Activated naive CD4-positive, alpha-beta T cell treated with anti-CD3 and anti-CD28 coated beads, Interleukin-2, amount 50 U/mL, for 16 hours (primary cell): ENCODE measurements at regions not wholly inside any gene's neighbourhood (a gene's known extent, or its start where the extent isn't known, plus 50 kb on each side); places are given as distances from the start of the nearest gene placed in this dataset.

ENCODE experiments used
- DNase-seq: peaks from one replicate; pipeline ENCODE4 v3.0.0-alpha.2; 2020

DNA sequence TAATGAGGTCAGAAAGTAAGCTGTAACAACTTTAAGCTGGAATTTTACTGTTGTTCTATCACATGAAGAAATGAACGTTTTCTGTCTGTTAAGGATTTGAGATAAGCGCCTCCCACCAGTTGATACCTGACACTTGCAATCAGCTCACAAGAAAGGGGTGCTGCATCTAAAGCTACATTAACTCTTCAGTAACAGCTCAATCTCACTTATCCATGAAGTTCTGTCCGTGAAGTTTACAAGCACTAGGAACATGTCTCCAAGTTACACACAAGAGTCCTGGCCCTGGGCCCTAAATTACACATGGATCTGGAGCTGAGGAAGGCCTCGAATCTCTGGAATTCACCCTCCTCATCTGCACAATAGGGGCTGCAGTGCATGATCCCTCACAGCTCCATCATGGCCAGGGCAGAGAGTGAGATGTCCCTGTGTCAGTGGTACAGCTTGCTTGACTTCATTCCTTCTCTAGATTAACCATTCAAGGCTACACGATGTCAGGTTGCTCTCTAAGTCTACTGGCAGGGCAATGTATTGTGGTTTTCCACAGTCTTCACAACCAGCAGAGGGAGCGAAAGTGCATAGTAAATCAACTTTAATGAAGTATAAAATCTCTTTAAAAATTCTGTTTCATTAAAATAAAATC is 182.4 kb upstream of the MCHR2 start:
- DNase-seq = no peak

DNA sequence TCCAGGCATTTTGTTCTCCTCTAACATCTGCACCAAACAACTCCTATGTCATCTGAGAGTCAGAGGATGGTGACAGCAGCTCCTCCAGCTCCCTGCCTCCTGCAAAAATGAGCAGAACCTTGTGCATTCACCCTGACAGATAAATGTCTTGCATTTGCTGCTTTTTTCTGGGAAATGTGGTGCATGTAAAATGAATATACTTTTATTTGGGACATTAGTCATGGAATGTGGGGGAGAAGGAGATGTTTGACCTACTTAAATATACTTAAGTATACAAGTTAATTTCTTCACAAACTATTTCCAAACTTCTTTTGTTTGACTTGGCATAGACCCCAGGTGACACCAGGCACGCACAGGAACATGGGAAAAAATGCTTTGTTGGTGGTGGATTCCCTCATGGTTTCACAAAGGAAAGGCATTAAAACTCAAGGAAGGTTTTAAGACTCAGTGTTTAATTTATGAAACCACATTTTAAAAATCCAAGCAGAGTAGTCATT is 181.8 kb upstream of the MCHR2 start:
- DNase-seq = no peak

DNA sequence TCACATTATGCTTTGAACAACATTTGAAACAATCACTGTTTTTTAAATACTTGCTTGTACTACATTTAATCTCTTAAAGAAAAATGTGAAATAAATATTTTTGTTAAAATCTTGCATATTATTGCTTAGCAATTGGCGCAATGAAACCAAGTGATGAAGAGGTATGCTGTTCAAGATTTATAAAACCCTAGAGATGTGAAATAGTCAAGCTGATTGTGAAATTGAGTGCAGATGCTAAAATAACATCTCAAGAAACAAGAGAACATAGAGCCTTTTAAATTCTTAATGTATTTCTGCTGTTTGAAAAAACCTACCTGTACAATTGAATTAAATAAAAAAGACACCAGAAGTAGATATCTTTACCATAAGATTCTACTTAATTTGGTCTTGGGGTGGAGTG is 179.2 kb upstream of the MCHR2 start:
- DNase-seq = no peak

DNA sequence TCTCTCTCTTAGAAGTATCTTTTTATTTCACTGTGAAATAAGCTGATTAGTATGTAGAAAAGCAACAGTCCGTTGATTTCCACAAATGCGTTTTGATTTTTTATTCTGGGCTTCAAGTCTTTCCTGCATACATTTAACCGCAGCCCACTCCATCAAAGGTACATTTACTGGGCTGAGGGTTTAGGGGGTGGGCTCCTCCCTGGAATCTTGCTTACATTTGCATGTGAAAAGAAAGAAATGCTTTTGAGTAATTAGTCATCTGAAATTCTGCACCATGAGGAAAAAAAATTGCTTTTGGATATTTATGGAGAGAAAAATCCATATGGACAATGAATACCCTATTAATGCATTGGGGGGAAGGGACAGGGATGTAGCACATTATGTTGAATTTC is 178.3 kb upstream of the MCHR2 start:
- DNase-seq = no peak

DNA sequence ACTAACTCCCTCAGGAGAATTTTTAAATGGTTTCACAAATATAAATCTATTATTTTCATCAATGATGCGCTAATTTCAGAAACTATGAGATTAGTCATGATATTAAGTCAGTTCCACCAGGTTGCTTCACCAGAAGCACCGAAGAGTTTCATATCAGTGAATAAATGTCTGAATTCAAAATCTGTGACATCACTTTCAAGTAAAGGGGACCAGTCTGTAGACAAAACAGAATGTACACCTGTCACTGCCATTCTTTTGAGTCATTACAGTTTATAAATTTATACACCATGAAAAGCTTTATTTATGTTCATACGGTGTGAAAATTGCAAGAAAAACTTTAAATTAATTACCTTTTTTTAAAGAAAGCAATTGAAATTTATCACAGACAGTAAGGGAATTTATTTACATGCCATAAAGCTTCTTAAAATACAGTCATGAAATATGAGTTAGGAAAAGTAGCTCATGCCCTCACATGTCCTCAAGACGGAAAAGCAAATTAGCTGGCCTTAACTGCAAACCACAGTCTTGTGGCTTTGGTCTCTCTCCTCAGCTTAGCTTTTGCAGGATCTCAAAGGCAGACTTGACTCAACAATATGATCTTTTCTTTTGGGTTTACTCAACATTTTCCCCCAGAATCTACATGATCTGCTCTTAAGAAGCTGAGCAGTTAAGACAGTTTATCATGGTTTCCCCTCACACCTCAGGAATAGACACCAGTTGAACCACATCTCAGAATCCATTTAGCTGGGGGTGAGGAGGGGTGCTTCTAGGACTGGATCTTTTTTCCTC is 177.7 kb upstream of the MCHR2 start:
- DNase-seq = no peak

DNA sequence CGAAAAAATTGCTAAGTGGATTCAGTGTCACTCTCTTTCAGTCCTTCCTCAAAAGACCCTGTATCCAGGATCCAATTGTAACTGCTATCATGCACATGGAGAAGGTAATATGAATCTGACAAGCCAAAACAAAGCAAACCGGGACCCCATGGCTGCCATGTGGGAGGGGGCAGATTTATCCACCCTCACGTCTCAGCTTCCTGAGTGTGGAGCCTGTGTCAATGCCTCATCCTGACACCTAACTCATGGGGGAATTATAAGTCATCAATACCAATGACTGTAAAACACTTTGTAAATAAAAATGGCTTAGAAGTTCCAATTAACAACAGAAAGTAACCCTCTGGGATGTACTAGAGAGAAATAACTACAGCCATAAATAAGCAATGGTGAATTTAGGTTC is 174.1 kb upstream of the MCHR2 start:
- no peak for DNase-seq

DNA sequence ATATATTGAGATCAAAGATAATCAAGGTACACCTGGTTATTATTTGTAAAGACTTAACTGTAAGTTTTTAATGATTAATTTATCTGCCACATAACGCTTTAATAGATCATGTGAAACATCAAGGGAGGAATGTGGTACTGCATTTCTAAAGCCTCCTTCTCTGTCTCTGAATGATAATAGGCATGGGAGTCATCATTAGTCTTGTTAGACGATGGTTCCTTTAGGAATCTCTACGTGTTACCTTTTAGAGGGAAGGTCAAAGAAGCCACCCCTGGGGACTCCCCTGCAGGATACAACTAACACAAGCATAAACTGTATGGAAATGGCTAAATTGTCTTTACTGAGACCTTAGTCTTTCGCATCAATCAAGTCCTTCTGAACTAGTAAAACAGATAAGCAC is 173.6 kb upstream of the MCHR2 start:
- DNase-seq = no peak

DNA sequence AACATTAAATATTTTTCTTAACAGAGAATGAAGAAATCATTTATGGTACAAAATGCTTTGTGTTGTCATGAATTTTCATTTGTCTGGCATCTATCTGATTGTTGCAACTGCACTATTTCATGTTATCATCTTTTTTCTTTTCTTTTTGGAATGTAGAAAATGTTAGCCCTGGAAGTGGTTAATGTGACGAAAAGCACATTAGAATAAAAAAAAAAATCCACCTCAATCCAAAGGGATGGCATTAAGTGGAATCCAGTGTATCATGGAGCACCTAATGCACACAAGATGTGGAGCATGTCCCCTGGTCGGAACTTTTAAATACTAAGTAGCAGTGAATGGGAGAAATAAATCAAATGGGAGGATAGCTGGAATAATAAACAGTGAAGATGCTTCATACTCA is 172.9 kb upstream of the MCHR2 start:
- DNase-seq = no peak

DNA sequence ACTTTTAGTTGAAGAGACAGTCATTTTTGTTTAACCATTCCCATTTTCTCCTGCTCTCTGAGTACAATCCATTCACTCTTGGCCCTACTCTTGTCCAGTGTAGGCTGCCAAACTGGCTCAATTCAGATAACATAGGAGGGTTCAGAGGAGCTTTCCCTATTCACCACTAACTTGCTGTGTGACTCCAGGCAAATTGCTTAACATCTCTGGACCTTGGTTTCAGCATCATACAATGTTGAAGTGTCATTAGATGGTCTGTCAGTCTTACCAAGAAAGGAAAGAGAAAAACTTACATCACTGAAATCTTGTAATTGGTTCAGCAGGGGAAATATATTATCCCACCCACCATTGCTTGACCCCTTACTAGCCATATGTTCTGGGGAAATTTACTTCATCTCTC is 171.4 kb upstream of the MCHR2 start:
- no peak for DNase-seq

DNA sequence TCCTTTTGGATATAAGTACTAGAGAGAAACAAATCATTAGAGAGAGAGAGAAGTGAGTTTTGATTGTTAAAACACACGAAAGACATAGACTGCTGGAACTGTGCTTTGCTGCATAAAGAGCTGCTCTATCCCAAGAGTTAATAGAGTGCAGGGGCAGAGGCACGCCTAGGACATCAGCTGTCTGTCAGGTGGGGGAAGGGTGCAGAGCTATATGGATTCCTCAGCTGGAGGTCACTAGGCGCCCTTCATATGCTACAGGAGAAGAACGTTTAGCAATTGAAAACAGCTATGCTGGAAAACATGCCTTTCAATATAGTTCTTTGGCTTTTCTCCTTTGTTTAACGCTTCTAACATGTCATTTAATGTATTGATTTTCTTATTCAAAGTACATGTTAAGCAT is 169.0 kb upstream of the MCHR2 start:
- no peak for DNase-seq

DNA sequence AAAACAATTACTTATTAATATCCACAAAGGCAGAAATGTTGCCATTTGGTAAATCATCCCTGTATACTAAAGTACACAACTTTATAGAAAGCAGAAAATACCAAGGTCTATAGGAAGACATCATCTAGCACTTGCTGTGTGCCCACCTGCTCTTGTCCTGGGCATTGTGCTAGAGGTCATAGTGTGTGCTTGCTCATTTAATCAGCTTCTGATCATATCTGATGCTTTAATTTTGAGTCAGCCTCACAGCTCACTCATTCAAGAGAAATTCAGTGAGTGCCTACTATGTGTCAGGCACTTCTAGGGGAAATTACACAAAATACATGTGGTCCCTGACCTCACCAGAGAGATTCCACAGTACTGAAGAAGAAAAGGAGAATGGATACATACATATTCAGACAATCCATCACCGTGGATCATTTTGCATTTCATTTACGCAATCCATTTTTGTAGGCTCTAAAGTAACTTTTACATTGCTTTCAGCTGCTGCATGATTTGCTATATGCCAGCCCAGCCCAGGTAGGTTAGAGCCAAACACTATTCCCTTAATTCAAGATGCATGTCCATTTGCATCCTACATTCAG is 167.9 kb upstream of the MCHR2 start:
- DNase-seq = no peak

DNA sequence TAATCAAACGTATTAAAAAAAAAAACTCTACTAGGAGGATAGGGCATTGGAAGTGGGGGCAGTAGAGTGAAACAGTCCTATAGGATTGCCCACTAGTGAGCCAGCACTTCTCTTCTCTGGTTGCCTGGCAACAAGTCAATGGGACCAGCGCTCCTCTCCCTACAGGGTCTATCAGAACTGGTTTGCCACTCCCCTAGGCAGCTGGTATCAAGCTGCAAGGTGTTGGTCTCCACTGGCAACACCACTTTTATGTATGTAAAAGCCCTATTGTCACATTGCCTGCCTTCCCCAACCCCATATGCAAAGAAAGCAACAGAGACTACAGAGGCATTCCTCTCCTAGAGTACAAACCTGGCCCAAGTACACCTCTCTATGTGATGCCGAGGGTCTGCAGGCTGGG is 166.9 kb upstream of the MCHR2 start:
- no peak for DNase-seq

DNA sequence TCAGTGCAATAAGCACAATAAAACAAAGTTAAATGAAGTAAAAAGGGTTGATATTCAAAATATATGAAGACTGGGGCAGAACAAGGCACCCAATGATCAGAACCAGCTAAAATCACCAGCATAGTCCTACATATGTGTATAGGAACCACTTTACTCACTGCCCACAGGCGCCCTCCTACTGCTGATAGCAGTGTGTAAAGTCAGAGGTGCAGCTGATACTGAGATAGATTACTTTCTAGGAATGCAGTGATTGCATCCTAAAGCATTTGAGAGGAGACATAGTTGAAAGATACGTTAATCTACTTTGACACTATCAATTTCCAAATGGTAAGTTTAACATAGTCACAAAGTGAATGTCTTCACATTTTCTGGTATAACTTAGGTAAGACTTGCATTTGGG is 161.1 kb upstream of the MCHR2 start:
- DNase-seq = no peak

DNA sequence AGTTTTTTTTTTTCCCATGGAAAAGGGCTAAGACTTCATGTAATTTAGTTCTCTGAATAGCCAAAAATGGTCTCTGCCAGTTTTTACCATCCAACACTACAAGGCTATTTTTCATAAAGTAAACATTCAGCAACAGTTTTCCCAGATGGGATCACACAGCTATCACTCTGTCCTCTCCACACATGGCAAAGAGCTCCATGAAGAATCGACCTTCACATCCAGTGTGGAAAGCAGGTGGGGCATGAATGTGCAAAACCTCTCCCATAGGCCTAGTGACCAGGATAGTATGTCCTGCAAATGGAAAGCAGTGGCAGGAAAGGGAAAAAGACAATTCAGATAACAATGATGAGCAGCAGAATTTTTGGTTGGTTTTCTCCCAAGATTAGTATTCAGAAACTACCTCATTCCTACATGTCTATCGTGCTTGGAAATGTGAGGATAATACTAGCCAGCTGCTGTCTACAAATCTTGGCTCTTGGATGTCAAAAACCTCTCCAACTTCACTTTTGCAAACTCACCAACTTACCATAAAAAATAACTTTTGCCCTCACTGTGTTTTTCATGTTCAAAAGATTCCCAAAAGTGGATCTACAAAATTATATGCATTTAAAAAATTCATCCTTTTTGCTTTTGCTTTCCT is 159.7 kb upstream of the MCHR2 start:
- no peak for DNase-seq

DNA sequence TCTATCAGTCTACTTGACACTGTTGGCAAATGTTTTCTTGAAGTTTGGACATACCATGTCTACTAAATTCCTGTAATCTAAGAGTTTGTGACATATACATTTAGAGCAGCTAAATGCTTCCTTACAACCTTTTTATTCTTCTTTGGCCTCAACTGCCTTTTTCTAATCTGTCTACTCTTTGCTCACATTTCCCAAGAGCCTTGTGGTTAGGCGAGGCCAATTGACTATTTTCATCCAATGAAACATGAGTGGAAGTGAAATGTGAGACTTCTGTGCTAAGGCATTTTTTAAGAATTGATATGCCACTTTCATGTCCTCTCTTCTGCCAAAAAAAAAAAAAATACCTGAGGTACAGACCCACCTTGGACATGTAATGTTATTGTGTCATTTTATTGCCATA is 158.2 kb upstream of the MCHR2 start:
- no peak for DNase-seq

DNA sequence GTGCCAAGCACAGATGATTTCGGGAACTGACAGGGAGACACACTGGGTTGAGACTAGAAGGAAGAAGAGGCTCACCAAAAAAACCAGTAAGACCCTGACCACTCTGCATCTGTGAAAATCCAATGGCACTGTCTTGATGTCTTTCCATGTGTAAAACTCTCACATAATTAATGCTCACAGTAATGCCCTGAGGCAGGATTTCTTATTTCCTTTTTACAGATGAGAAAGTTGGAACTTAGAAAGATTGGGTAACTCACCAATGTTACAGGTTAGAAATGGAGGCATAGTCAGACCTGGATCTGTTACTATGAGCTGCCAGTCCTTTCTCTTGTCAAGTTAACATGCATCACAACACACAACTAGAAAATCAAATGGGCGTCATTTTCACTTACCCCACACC is 151.0 kb upstream of the MCHR2 start:
- no peak for DNase-seq

DNA sequence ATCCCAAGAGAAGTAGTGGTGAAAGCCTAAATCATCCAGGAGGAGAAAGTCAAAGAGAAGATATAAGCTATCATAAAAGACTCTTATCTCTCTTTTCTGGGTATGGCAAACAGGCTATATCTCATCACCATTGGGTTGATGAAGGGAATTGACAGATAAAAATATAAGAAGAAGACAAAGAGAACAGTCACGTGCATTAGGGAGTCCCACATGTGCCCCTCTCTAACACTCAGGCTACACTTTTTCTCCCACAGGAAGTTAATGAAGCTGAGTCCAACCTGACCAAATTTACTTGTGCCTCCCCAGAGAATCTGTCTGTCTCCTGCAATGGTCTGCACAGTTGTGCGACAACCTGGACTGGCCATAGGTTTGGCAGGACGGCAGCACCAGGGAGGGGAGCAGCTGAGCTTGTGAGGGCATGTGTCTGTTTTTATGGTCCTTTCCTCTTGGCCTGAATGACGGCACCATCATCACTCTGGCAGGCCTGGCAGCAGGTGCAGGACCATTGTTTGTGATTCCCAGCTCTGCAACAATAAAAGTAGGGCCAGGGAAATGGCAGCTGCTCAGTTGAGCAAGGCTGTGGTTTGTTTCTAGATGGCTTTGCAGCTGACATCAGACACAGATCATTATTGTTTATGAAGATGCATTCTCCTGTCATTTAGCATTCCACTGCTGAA is 144.5 kb upstream of the MCHR2 start:
- no peak for DNase-seq

DNA sequence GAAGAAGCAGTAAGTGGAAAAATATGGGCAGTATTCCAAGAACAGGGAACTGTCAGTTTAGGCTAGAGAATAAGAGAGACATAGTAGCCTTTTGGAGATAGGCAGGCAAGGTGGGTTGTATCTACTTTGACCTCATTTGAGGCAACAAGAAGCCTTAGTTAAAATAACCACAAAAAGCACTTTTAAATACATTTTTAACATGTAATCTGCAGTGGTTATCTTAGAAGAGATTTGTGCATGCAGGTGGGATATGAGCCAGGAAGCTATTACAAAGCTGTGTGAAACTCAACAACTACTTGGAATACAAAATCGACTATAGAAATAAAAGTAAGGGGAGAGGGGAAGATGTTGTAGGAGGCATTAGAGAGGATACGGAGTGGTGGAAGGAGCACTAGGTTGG is 143.7 kb upstream of the MCHR2 start:
- DNase-seq = no peak

DNA sequence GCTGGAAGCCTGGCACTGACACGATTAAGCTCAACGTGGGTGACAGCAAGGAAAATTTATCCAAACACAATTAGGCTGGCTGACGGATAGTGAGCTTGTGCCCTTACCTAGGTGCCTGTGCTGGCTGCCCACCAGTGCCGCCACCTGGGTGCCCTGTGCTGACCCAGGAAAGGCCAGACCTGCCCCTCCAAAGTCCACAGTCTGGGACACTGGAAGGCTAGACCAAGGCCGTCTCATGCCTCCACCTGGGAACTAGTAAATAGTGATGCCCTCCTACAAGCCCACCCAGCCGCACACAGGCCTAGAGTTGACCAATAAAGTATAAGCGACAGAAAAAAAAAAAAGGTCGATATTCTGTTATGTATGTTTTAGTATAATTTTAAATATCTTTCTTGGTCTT is 142.6 kb upstream of the MCHR2 start:
- no peak for DNase-seq

DNA sequence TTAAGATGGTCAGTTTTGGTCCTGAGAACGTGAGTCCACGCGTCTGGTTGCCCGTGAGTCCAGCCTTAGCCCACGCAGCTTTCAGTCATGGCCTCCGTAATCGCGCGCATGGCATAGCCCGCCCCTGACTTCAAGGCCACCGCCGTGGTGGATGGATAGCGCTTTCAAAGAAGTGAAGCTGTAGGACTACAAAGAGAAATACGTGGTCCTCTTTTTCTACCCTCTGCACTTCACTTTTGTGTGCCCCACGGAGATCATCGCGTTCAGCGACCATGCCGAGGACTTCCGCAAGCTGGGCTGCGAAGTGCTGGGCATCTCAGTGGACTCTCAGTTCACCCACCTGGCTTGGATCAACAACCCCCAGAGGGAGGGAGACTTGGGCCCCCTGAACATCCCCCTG is 142.0 kb upstream of the MCHR2 start:
- no peak for DNase-seq

DNA sequence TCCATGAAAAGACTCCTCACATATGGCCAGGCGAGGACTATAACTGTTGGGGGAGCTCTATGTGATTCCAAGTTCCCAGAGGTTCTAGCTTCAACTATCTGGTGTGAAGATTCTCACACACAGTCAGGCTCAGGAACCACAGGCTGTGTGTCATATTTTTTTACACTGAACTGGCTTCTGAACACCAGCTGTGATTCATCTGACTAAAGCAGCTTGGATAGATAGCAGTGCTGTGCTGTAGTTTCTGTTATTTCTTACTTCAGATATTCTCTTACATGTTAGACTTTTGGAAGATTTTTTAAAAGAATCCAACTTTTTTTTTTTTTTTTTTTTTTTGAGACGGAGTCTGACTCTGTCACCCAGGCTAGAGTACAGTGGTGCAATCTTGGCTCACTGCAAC is 140.7 kb upstream of the MCHR2 start:
- no peak for DNase-seq

DNA sequence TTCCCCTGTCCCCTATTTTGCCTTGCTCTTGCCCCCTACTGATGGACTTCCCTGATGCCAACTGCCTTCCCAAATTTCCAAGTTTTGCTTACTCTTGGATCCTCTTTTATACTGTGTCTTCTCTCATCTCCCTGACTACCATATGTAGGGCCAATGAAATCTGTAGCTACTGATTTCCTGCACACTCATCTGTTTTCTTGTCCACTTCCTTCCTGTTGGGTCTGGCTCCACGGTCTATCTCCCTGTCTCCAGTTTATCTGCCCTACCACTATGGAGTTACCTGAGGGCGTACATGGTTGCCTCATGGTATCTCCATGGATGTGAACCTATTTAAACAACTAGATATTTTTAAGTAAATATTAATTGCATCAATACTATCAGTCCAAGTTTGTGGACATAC is 140.3 kb upstream of the MCHR2 start:
- no peak for DNase-seq

DNA sequence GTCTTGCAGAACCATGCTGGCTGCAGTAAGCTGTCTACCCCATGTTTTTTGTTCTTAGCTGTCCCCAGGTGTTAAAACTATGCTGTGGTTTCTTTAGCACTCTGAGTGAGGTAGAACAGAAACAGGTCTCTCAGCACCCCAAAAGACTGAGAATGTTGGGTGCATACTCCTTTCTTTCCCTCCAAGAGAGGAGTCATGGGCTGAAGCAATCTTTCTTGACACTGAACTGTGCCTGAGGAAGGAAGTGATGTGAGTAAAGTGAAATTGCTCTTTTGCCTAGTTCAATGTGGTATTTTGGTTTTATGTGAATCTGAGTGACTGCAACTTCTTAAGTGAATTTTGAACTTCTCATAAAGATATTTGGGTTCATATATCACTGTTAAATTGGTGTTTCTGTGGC is 138.0 kb upstream of the MCHR2 start:
- no peak for DNase-seq
